H1 (cell line): ENCODE measurements at regions not wholly inside any gene's neighbourhood (a gene's known extent, or its start where the extent isn't known, plus 50 kb on each side); places are given as distances from the start of the nearest gene placed in this dataset.
"Not testable (repeated sequence)": the region's sequence is repeated elsewhere in the genome, so short reads cannot be mapped to it uniquely, and the experiment has no call there.

Experiments used
- CTCF ChIA-PET: fragments of 300-600 bp; sonication (Branson Sonifier 250); formaldehyde crosslinking; loops from one replicate; lab custom pipeline; 2021; ENCODE audit not compliant: partially characterized antibody; lab: Charles Lee
- POLR2A ChIA-PET: fragments of 300-600 bp; sonication (Branson Sonifier 250); formaldehyde crosslinking; loops from one replicate; lab custom pipeline; 2021; ENCODE audit warnings: inconsistent platforms; ENCODE audit not compliant: partially characterized antibody; lab: Charles Lee
- DNase-seq, 2 experiments: peaks; one replicate each; pipeline versions ENCODE4 v3.0.0 to v3.0.0-alpha.2; 2010 to 2022; ENCODE audit warnings: low spot score in 2 of 2, low read depth in 1 of 2, mixed read lengths in 1 of 2
- FAIRE-seq: peaks from 2 replicates; lab custom pipeline; 2011; peaks lifted over from hg19 to GRCh38; lab: Jason Lieb, UNC
- H2AFZ ChIP-seq: 2 replicates; pipeline ENCODE4 v1.8.1; 2012; ENCODE audit warnings: low read length, inconsistent platforms
- H2AK5ac ChIP-seq: 2 replicates; pipeline ENCODE4 v1.6.1; 2013; ENCODE audit warnings: low read depth, low read length
- H2BK120ac ChIP-seq: replicated peaks from 2 replicates; pipeline ENCODE3; 2013; ENCODE audit warnings: low read depth, low read length, inconsistent platforms
- H2BK12ac ChIP-seq: 2 replicates; pipeline ENCODE4 v1.6.1; 2013; ENCODE audit warnings: low read depth, low read length
- H2BK15ac ChIP-seq: 2 replicates; pipeline ENCODE4 v1.6.1; 2013; ENCODE audit warnings: low read length
- H2BK20ac ChIP-seq: 2 replicates; pipeline ENCODE4 v1.6.1; 2013; ENCODE audit warnings: low read length
- H2BK5ac ChIP-seq: 2 replicates; pipeline ENCODE4 v1.6.1; 2013; ENCODE audit warnings: low read depth, low read length
- H3K14ac ChIP-seq: 2 replicates; pipeline ENCODE4 v1.6.1; 2013; ENCODE audit warnings: inconsistent platforms; ENCODE audit not compliant: insufficient read length
- H3K18ac ChIP-seq: 2 replicates; pipeline ENCODE4 v1.6.1; 2013; ENCODE audit warnings: low read length; ENCODE audit errors: extremely low read depth
- H3K23ac ChIP-seq: 2 replicates; pipeline ENCODE4 v1.6.1; 2013; ENCODE audit warnings: inconsistent platforms; ENCODE audit not compliant: insufficient read length
- H3K23me2 ChIP-seq: 2 replicates; pipeline ENCODE4 v1.6.1; 2013; ENCODE audit warnings: low read depth, low read length
- H3K27ac ChIP-seq: 2 replicates; pipeline ENCODE4 v1.6.1; 2011; ENCODE audit warnings: low read depth, low read length, inconsistent platforms
- H3K27me3 ChIP-seq, 4 experiments: replicated peaks in 1 of 4; 1 replicate in 1 of 4; 2 replicates in 3 of 4; pipeline versions ENCODE4 v1.6.1 to v1.8.1; 2011 to 2013; ENCODE audit warnings: low read length in 3 of 4, mild to moderate bottlenecking in 3 of 4, inconsistent platforms in 2 of 4, mixed read lengths in 2 of 4, moderate library complexity in 1 of 4; ENCODE audit not compliant: control insufficient read depth in 3 of 4, insufficient read depth in 3 of 4; ENCODE audit errors: extremely low read depth in 1 of 4
- H3K36me3 ChIP-seq, 4 experiments: 2 replicates each; pipeline versions ENCODE4 v1.6.1 to v1.8.1; 2011 to 2013; ENCODE audit warnings: mild to moderate bottlenecking in 4 of 4, low read length in 3 of 4, moderate library complexity in 2 of 4, control low read depth in 1 of 4, inconsistent platforms in 1 of 4; ENCODE audit not compliant: insufficient read depth in 4 of 4, control insufficient read depth in 2 of 4
- H3K4ac ChIP-seq: replicated peaks from 2 replicates; pipeline ENCODE3; 2013; ENCODE audit warnings: low read length, low read depth, mixed read lengths, inconsistent platforms; ENCODE audit not compliant: insufficient read length
- H3K4me1 ChIP-seq, 4 experiments: replicated peaks in 1 of 4; 1 replicate in 1 of 4; 2 replicates in 3 of 4; pipeline versions ENCODE4 v1.6.1 to v1.8.1; 2011 to 2013; ENCODE audit warnings: low read length in 3 of 4, inconsistent platforms in 2 of 4, mixed read lengths in 1 of 4; ENCODE audit not compliant: insufficient read depth in 4 of 4, control insufficient read depth in 3 of 4
- H3K4me2 ChIP-seq, 2 experiments: 2 replicates each; pipeline versions ENCODE4 v1.6.1 to v1.8.1; 2011 to 2013; ENCODE audit warnings: low read depth in 2 of 2, low read length in 2 of 2, control low read depth in 1 of 2, inconsistent platforms in 1 of 2, mild to moderate bottlenecking in 1 of 2; ENCODE audit not compliant: insufficient read depth in 1 of 2
- H3K4me3 ChIP-seq, 4 experiments: fragments of 200-600, 300-600 bp in 1 of 4; sonication (generic), shearing (Covaris generic), sonication (Bioruptor Twin) in 1 of 4; 2 replicates each; pipeline versions ENCODE4 v1.5.1 to v1.8.1; 2011 to 2016; ENCODE audit warnings: low read length in 4 of 4, low read depth in 3 of 4, control low read depth in 2 of 4, inconsistent platforms in 2 of 4, mild to moderate bottlenecking in 2 of 4, mixed read lengths in 1 of 4, moderate library complexity in 1 of 4; ENCODE audit not compliant: insufficient read depth in 2 of 4; ENCODE audit errors: extremely low read depth in 1 of 4
- H3K56ac ChIP-seq: replicated peaks from 2 replicates; pipeline ENCODE3; 2013; ENCODE audit warnings: low read depth, mild to moderate bottlenecking, mixed read lengths, low read length, inconsistent platforms; ENCODE audit not compliant: insufficient read length
- H3K79me1 ChIP-seq: 2 replicates; pipeline ENCODE4 v1.6.1; 2013; ENCODE audit warnings: low read depth, low read length, control low read depth
- H3K79me2 ChIP-seq, 2 experiments: 2 replicates each; pipeline versions ENCODE4 v1.6.1 to v1.8.1; 2012 to 2013; ENCODE audit warnings: low read length in 2 of 2, mild to moderate bottlenecking in 2 of 2, inconsistent platforms in 1 of 2; ENCODE audit not compliant: insufficient read depth in 2 of 2, control insufficient read depth in 1 of 2
- H3K9ac ChIP-seq, 4 experiments: replicated peaks in 1 of 4; 1 replicate in 1 of 4; 2 replicates in 3 of 4; pipeline versions ENCODE4 v1.6.1 to v1.8.1; 2011 to 2013; ENCODE audit warnings: low read depth in 3 of 4, low read length in 3 of 4, control low read depth in 2 of 4, mild to moderate bottlenecking in 2 of 4, moderate library complexity in 2 of 4, inconsistent platforms in 1 of 4; ENCODE audit errors: extremely low read depth in 1 of 4
- H3K9me3 ChIP-seq, 2 experiments: 2 replicates each; pipeline versions ENCODE4 v1.6.1 to v1.8.1; 2012 to 2013; ENCODE audit warnings: mild to moderate bottlenecking in 2 of 2, moderate library complexity in 2 of 2, control low read depth in 1 of 2, inconsistent platforms in 1 of 2, low read depth in 1 of 2, low read length in 1 of 2, mixed read lengths in 1 of 2; ENCODE audit not compliant: insufficient read depth in 2 of 2
- H4K20me1 ChIP-seq, 2 experiments: replicated peaks in 1 of 2; 2 replicates each; pipeline versions ENCODE3 to v1.8.1; 2011 to 2013; ENCODE audit warnings: inconsistent platforms in 2 of 2, low read length in 2 of 2, mild to moderate bottlenecking in 1 of 2; ENCODE audit not compliant: insufficient read depth in 2 of 2, control insufficient read depth in 1 of 2
- H4K5ac ChIP-seq: 2 replicates; pipeline ENCODE4 v1.6.1; 2013; ENCODE audit warnings: low read length, low read depth, mixed read lengths, inconsistent platforms; ENCODE audit not compliant: insufficient read length
- H4K8ac ChIP-seq: 2 replicates; pipeline ENCODE4 v1.8.0; 2013; ENCODE audit warnings: mild to moderate bottlenecking, moderate library complexity, low read length, inconsistent platforms; ENCODE audit not compliant: insufficient read depth; ENCODE audit errors: extremely low read depth
- H4K91ac ChIP-seq: replicated peaks from 2 replicates; pipeline ENCODE3; 2013; ENCODE audit warnings: low read length, mixed read lengths, inconsistent platforms; ENCODE audit not compliant: insufficient read length
- WGBS, 2 experiments: shearing (Covaris generic) in 1 of 2; methylation state at CpG; one replicate each; pipeline versions ENCODE4 v1.1.6 to v1.1.7; 2013 to 2015; ENCODE audit warnings: low lambda C conversion rate in 2 of 2, mixed read lengths in 2 of 2, inconsistent platforms in 1 of 2, low coverage in 1 of 2, missing lambda C conversion rate in 1 of 2; ENCODE audit not compliant: insufficient replicate concordance in 2 of 2, insufficient coverage in 1 of 2, insufficient read length in 1 of 2; ENCODE audit errors: extremely low coverage in 1 of 2, missing lambda C conversion rate in 1 of 2; 5-methylcytosine and 5-hydroxymethylcytosine counted together

GRCh38 chr3:110440066-110440653 is 631.5 kb upstream of the NECTIN3 start:
- 89% methylated on average over 27 of the region's 30 CpGs; no CpG with 5 or more reads in 1 of the 2 experiments for WGBS, 2 experiments

More at GRCh38 chr3:110440066-110440653, 631.5 kb upstream of the NECTIN3 start:
- H3K14ac ChIP-seq, H3K79me2 ChIP-seq, H2AFZ ChIP-seq, CTCF ChIA-PET, H2BK12ac ChIP-seq, H3K4ac ChIP-seq, H2BK15ac ChIP-seq, H2AK5ac ChIP-seq, H4K20me1 ChIP-seq, H3K27ac ChIP-seq, H4K8ac ChIP-seq, POLR2A ChIA-PET, H3K4me1 ChIP-seq, H3K56ac ChIP-seq, H2BK20ac ChIP-seq, H3K4me3 ChIP-seq, FAIRE-seq, H4K91ac ChIP-seq, H3K9me3 ChIP-seq, H3K4me2 ChIP-seq, H3K27me3 ChIP-seq, H3K18ac ChIP-seq, H2BK5ac ChIP-seq, H3K9ac ChIP-seq, H4K5ac ChIP-seq, H2BK120ac ChIP-seq, H3K36me3 ChIP-seq, H3K79me1 ChIP-seq, H3K23me2 ChIP-seq, H3K23ac ChIP-seq: not testable (repeated sequence)
- peak in 1 of 2 experiments; percentile 42 for DNase-seq
